NCI-H1436 (cell line): ENCODE measurements at regions not wholly inside any gene's neighbourhood (a gene's known extent, or its start where the extent isn't known, plus 50 kb on each side); places are given as distances from the start of the nearest gene placed in this dataset.

Experiments
- DNase-seq: peaks from one replicate; lab custom pipeline; 2025; lab: John Stamatoyannopoulos, UW

DNA sequence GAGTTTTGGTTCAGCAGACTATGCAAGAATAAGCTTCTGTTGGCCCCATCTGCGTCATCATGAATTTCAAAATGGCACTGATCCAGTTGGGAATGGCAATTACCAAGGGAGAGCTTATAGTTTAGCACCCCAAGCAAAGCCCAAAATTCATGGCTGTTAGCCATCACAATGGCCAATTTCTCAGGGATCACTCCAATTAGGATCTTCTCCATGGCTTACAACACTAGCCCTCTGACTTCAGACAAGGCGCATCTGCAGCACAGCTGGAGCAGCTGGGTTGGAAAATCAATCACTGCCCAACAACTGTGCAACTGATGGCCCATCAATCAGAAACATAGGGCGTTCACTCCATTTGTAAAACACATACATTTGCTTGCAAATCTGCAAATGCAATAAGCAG is 273.6 kb downstream of the SRBD1 start:
- no peak for DNase-seq

DNA sequence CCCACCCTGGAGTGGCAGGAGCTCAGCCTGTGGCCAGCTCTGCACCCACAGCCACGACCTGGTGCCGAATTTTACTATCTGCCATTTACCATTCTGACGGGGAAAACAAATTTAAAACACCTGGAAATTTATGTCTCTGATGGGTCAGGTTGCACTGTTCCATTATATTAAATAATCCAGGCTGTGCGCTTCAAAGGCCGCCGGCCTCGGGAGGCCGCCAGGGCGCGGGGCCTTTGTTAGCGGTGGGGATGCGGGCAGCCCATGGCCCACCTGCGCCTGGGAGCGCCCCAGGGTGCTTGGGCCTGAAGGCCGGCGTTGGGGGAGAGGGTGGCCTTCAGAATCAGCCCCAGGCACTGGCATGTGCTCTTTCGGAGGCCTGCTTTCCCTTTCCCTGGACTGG is 276.9 kb downstream of the SRBD1 start:
- no peak for DNase-seq

DNA sequence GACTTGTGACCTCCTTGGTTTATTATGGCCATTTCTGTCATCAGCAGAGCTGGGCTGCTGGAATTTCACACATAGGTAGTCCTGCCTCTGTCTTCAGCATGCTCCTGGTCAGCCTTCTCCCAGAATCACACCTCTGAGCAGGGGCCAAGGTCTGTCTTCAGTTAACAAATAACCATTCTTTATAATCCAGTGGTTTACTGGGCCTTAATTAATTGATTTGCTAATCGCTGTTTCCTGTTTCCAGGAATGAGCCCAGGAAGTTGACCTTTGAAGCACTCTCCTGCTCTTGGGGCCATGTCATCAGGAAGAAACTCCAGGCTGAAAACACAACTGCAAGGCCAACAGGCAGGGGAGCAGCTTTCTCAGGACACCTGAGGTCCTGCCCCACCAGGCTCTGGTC is 278.5 kb downstream of the SRBD1 start:
- DNase-seq = no peak

DNA sequence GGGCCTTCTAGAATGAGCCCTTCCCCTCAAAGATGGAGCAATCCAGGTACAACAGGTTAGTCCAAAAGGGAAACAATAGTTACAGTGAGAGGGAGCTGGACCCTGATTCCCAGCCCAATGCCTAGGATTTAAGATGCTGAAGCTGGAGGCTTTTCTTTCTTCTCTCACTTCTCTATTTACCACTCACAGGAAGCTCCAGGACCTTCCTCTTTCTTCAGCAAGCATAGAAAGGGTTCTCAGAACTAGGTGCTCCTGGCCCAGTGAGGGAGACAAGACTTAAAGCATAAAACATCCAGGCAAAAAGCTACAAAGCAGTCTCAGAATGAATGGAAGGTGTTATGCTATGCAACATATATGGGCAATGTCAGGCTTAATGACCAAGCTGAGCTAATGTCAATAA is 279.0 kb downstream of the SRBD1 start:
- DNase-seq = no peak

DNA sequence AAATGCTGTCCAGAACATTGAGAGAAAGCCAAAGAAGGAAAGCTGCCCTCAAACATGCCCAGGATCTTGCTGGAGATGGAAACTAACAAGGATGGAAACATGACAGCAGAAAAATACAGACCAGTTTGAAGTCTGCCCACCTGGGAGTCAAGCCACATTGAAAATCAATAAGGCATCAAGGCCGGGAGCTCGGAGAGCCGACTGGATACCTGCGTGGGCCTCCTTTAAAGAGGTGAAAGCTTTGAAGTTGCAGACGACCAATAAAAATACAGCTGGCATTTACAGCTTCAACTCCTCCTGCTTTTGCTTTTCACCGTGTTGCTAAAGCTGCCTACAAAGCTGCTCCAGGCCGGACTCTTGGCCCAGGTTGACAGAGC is 279.7 kb downstream of the SRBD1 start:
- no peak for DNase-seq

DNA sequence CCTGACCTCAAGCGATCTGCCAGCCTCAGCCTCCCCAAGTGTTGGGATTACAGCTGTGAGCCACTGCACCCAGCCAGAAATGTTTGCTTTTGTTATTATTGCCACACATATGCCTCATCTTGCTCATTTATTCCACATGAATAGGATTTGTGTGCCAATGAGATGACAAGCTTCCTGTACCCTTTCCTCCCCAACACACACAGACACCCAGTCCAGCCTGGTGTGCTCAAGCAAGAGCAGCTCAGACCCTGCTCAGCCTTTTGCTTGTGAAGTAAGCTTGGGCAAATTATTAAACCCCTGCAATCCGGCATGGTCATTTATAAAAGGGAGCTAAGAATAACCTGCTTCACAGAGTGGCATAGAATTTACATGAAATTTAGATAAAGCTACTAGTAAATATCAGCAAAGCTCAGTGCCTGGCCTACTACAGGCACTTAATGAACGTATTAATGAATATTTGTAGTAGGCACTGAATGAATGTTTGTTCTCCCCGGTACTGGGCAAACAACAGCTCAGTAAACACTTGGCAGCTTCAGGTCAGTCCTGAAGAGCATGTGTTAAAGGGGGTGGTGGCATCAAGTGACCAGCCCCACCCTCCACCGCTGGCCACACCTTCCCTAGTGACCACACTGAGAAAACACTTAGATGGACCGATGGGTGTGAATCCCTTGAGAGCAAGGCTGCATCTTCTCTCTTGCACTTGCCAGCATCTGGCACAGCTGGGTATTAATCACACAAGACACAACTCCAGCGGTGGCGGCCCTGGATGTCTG is 280.2 kb downstream of the SRBD1 start:
- no peak for DNase-seq

DNA sequence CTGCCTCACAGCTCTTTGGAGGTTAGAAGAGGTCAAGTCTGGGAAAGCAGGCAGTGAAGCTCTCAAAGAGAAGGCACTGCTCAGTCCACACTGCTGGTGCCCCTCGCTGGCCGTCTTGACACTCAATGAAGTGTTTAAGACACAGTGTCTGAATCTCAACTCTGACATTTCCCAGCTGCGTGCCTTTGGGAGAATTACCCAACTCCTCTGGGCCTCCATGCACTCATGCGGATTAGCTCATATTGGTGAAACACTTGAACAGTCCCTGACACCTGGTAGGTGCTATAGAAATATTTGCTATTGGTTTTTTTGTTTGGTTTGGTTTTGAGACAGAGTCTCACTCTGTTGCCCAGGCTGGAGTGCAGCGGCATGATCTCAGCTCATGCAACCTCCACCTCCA is 281.0 kb downstream of the SRBD1 start:
- no peak for DNase-seq

DNA sequence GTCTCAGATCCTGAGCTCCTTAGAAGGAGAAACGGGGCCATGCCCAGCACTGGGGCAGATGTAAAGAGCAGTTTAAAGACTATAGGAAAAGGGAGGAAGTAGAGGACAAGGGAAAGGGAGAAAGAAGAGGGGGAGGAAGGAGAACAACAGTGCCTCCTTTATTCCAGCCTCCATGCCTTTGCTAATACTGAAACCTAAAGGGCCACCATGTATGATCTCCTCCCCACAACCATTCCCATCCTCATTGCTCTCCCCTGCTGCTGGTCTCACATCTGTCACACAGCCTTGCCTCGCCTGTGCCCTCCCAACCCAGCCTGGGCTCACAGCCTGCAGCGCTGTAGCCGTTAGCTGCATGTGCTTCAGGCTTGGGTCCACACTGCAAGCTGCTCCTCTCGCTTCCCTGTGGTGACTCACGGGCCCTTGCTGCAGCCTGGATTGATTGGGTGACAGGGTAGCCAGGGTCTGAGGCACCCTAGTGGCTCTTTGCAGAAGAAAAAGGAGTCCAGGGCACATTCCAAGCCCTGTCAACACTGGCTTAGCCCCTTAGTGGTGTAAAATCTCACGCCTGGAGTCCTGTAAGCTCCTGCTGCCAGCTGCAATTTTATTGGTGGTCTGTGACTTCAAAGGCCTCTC is 281.9 kb downstream of the SRBD1 start:
- no peak for DNase-seq

DNA sequence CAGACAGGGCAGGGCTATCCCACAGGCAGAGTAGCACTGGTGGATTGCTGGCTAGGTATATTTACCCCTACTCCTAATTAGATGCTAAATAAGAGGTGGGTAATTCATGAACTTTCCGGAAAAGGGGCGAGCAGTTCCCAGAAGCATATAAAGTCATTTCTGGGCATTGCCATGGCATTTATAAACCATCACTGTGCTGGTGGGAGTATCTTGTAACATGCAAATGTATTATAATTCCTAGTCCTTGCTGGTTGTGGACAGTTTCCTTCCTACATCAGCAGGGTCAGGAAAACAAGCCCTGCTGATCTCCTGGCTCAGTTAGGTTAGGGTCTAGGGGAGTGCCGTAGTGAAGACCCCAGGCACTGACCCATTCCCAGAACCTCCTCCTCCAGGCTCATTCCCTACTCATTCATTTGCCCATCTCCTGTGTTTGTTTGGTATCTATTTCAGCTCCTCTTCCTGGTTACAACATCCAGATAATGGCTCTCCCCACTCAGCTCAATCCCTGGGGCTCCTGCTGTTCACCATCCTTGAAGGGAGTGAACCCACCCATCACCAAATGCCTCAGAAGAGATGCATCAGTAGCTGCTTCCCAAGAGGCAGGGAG is 282.7 kb downstream of the SRBD1 start:
- DNase-seq = no peak

DNA sequence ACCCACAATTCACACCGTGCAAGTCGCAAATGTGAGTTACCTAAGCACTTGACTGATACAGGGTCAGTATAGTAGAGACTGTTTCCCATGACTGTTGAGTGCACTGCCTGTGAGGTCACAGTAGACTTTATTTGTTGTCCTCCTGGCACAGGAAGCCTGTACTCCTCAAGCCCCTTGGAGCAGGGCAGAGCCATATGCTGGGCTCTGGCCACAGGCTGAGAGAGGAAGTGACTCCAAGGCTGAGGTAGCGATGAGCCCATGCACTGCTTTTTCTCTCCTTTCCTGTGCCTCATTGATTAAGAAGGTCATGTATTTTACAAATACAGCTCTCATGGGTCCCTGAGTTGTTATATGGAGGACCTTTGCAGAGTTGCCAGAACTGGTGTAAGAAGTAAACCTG is 287.7 kb downstream of the SRBD1 start:
- DNase-seq = no peak

DNA sequence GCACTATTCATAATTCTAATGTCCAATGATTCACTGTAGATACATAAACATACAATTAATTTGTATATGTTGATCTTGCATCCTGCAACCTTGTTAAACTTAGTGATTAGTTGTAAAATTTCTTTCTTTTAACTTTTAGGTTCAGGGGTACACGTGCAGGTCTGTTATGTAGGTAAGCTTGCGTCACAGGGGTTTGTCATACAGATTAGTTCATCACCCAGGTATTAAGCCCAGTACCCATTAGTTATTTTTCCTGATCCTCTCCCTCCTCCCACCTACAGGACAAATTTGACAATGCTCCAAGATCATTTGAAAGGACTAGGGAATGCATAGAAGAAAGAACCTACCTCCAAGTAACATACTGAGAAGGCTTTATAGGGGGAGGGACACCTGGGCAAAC is 290.1 kb downstream of the SRBD1 start:
- DNase-seq = no peak

DNA sequence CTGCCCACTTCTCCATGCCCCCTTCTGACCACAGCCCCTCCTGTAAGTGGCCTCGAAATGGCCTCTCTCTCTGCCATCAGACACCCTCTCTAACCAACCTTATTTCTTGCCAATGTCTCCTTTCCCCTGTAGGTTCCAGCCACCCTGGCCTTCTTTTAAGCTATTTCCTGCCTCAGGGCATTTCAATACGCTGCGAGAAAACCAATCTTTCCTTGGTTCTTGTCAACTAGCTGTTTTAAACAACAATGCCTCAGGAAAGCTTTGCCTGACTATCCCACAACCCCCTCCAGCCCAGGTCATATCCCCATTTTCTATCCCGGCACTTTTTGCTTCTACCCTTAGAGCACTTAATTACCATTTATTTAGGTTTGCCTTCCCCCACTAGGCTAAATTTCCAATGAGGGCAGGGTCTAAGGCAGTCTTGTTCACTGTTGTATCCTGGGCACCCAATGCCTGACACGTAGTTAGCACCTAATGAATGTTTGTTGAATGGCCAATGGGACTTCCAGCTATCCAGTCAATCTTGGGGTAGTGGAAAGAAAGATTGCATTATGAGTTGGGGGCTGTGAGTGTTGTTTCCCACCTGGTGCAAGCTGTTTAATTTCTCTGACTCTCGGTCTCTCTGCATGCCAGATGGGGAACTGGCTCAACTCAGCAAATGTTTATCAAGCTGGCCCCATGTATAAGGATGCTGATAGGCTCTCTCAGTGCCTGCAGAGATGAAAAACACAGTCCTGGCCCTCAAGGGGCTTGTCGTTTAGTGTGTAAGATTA is 291.2 kb downstream of the SRBD1 start:
- no peak for DNase-seq

DNA sequence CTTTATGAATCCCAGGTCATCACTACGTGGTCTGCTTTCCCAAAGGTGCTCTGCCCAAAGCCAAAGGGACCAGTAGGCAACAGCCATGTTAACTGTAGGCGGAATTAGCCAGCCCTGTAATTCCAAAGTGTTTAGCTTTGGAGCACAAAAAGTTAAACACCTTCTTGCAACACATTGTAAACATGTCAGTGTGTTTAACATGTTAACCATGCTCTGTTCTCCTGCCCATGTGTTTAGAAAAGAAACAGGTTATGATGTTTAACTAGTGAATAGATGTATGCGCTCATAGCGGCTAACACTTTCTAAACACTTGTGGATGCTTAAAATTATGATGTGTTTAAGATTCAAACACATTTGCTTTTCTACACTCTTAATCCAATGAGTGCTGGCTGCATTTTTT is 292.4 kb downstream of the SRBD1 start:
- no peak for DNase-seq

DNA sequence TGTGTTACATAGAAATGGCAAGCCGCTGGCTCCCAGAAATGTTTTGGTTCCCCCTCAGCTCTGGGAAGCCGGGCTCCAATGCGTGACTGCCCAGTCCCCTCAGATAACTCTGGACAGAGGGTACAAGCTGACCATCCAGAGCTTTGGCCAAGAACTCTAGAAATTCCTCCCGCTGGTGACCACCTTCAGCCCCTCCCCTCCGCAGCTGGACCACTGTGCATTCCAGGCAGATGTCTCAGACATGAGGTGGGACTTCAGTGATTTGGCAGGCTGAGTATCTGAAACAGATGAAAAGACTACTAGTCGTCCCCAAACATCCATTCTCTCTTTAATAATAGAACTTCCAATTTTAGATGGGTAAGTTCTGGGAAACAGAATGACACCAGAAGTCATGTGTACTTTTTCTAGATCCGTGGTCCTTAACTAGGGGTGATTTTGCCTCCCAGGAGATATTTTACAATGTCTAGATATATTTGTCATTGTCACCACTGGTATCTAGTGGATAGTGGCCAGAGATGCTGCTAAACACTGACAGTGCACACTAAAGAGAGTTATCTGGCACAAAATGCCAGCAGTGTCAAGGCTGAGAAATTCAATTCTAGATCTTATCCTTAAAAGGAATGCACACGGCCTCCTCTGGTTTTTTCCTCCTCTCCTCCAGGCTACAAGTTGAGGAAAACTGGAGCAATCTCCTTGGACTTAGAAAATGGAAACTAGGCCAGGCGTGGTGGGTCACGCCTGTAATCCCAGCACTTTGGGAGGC is 294.3 kb downstream of the SRBD1 start:
- DNase-seq = no peak

DNA sequence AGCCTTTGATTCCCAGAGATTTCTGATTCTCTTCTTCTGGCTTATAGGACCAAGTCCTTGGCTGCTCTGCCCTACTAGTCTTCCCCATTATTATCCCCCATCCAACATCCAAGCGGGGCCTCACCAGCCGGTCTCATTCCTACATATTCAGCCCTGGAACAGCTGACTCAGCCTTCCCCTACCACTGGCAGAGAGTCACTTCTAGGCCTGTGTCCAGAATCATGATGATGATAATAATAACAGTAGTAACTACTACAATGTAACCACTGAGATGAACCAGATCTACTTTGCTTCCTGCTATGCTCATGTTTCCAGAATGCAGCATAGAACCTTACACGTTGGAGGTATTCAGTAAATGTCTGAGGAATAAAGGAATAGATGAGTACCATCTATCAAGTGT is 295.2 kb downstream of the SRBD1 start:
- no peak for DNase-seq

DNA sequence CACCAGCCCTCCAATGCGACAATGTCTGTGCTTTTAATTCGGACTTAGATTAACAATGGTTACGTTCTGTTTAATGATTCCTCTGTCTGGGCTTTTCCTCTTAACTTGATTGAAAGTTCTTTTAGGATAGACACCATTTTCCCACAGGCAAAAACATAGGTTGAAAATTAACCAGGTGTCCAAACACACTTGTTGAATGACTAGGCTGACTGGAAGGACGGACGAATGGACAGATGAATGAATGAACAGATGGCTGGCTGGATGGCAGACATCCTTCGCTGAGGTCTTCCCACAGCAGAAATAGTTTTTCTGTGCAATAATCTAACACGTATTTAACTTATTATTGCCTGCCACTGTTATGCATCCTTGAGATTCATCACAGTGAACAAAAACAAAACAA is 298.8 kb downstream of the SRBD1 start:
- no peak for DNase-seq

DNA sequence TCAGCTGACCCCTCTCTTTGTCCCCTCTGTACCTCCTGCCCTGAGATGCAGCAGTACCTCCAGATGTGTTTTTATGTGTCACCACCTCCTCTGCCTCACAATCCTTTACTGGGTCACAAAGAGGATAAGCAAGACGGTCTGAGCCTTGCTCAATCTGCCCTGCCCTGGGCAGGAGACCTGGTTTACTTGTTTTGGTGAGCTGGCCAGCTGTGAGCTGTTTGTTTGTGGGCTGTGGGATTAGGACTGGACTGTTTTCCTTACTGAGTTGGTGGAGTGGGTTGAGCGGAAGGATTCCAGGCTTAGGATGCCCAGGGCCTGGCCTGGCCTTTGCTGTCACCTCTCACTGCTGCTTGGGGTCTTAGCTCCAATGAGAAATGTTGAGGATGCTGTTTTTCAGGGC is 299.5 kb downstream of the SRBD1 start:
- no peak for DNase-seq

DNA sequence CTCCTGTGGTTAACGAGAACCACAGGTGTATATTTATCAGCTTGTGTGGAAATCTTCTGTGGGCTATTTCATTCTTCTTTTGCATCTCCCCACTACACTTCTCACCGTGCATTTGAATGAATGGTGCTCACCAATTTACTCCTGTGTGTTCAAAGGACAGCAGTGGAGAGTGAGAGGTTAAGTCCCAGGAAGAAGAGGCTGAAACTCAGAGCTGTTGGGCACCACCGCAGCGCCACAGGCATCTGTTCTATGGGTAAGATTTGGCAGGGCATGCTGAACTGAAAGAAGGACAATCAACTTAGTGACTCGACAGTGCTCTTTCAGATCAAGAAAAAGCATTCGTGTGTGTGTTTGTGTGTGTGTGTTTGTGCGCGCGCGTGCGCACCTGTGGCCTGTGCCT is 297.9 kb upstream of the SIX2 start:
- DNase-seq = no peak

DNA sequence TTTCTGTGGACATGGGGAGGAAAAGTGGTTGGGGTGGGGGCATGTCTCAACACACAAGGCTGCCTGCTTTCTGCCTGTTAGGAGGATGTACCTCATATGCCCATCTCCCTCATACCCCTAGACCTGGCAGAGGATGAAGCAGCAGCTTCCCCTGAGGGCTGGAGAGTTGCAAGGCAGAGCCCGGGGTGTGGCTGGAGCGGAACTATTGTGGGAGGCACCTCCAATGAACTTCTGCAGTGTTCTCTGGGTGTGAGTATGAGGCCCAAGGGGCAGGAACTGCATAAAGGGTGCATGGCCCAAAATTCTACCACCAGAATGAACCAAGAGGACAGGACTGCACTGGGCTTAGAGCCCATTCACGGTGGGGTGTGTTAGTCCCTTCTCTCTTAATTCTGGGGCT is 296.3 kb upstream of the SIX2 start:
- no peak for DNase-seq

DNA sequence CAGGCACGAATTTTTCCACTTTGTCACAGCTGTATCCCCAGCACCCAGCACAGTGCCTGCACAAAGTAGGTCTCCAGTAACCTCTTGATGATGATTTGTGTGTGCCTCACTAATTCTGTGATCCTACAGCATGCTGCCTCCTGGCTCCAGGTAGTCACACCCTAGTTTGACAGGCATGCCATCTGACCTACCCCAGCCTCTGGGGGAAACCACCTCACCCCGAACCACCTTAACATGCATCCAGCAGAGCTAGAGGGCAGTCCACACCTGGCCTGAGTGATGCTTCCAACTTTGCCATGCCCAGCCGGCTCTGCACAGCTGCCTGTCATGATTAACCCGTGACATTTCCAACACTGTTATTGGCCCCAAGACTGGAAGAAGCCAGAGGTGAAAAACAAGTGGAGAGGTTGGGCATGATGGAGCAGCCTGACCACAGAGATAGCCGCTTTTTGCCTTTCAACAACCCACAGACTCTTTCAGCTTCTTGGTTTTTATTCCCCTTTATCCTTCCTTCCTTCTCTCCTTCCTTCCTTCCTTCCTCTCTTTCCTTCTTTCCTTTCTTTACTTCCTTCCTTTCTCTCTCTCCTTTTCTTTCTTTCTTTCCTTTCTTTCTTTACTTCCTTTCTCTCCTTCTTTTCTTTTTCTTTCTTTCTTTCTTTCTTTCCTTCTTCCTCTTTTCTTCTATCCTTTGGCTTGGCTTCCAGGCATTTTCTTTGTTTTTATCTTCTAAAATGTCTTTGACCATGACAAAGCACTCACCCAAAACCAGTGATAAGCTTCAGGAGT is 294.4 kb upstream of the SIX2 start:
- DNase-seq = no peak
